HepG2 (cell line): ENCODE measurements at regions not wholly inside any gene's neighbourhood (a gene's known extent, or its start where the extent isn't known, plus 50 kb on each side); places are given as distances from the start of the nearest gene placed in this dataset.

Experiments used
- SALL2 ChIP-seq: sonication (generic); formaldehyde crosslinking; IDR thresholded peaks from 2 replicates; pipeline ENCODE4 v1.8.1; 2023; ENCODE audit warnings: mild to moderate bottlenecking, missing genetic modification reagents, inconsistent platforms
- TAF1 ChIP-seq: sonication (generic); formaldehyde crosslinking; IDR thresholded peaks from 2 replicates; pipeline ENCODE4 v1.4.0; 2020; ENCODE audit warnings: missing genetic modification reagents

GRCh38 chr1:147472966-147473732 lies 68.2 kb upstream of the BCL9 start:
- TF ChIP-seq TAF1 (CRISPR knock-in tag) (no peak), SALL2 (CRISPR knock-in tag) (no peak)
